ELR (cell line): ENCODE measurements at regions not wholly inside any gene's neighbourhood (a gene's known extent, or its start where the extent isn't known, plus 50 kb on each side); places are given as distances from the start of the nearest gene placed in this dataset.
"Not testable (repeated sequence)": the region's sequence is repeated elsewhere in the genome, so short reads cannot be mapped to it uniquely, and the experiment has no call there.

ENCODE experiments used
- DNase-seq: peaks from one replicate; pipeline ENCODE4 v3.0.0-alpha.2; 2015; ENCODE audit warnings: low read depth

GRCh38 chr15:30842798-30843472 is 60.8 kb upstream of the FAN1 start:
- DNase-seq: not testable (repeated sequence)

- not testable (repeated sequence) for DNase-seq
These were observed 58.2 kb upstream of the FAN1 start for GRCh38 chr15:30845536-30845935.
